Amniotic stem cell (primary cell): ENCODE measurements at regions not wholly inside any gene's neighbourhood (a gene's known extent, or its start where the extent isn't known, plus 50 kb on each side); places are given as distances from the start of the nearest gene placed in this dataset.

ENCODE experiments used
- DNase-seq: peaks from one replicate; lab custom pipeline; 2025; lab: John Stamatoyannopoulos, UW

DNA sequence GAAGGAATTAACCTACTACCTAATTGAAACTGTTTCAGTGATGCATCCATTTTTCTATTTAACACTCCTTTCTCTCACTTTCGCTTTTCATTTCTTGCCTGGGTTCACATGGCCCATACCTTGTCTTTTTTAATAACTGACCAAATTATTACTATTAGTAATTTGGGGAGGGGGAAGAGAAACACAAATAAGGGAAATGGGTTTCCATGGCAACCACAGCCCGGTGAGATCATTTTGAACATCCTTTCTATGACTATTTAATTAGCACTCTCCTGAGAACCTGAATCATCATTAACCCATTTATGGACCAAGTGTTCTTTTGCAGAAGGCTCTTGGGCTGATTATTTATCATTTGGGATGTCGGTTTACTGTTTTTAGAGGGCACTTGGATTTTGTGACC lies 628.2 kb upstream of the SALL1 start:
- DNase-seq, result no peak

DNA sequence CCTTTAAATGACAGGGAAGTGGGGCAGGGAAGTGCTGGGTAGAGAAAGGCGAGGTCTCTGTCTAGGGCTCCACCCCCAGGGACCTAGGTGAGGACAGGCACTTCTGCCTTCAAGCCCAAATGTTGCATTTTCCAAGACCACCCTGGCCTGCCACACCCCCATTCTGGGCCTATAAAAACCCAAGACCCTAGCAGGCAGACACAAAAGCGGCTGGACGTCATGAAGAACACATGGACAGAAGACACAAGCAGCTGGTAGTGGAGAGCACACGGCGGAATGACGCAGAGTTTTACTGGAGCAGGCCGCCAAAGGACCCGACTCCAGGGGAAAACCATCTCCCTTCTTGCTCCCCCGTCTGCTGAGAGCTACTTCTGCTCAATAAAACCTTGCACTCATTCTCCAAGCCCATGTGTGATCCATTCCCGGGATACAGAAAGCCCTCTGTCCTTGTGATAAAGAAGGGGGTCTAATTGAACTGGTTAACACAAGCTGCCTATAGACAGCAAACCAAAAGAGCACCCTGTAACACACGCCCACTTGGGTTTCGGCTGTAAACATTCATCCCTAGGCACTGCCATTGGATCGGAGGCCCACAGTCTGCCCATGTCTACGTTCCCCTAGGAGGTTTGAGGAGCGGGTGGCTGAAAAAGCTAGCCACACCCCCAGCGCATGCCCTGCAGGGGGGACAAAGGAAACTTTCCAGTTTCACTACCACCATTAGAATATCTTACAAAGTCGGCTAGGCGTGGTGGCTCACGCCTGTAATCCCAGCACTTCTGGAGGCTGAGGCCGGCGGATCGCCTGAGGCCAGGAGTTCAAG lies 622.2 kb upstream of the SALL1 start:
- DNase-seq, result no peak

GRCh38 chr16:51766739-51767138 lies 615.7 kb upstream of the SALL1 start:
- no peak for DNase-seq

GRCh38 chr16:51763072-51763661 lies 612.1 kb upstream of the SALL1 start:
- DNase-seq, result no peak

DNA sequence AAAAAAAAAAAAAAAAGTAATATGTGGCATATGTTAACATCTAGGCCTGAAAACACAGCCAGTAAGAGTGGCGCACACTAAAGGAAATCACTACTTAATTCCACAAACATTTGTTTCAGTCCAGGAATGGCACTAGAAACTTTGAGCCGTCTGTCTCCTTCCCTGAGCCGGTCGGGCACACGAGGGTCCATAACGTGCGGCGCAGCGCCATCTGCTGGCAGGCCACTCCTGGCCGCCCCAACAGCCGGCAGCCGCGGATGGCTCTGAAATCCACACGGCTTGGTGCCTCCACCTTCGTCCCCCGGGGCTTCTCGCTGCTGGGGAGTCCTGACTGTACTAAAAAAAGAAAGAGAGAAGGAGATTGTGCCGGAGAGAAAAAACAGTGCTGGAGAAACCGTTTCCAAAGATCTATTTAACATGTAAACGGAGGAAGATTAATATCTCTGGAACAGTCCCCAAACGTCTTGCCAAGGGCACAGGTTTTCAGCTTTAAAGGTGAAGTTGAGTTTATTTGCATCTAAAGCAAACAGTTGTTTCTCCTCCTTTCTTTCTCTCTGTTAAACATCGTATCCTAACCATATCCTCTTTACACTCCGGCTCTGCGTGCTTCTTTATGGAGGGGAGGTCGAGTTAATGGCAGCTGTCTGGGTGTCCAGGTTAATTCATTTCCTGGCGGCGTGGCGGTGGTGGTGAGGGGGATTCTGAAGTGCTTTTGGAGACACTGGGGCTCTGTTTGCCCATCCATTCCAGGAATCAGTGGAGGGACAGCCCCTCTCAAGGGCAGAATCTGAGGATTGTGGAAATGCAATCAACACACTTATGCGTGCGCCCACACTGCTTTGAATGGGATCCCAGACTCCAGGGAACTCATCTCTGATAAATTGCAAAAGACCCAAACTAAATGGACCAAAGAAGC lies 611.3 kb upstream of the SALL1 start:
- peak; percentile 34 for DNase-seq

DNA sequence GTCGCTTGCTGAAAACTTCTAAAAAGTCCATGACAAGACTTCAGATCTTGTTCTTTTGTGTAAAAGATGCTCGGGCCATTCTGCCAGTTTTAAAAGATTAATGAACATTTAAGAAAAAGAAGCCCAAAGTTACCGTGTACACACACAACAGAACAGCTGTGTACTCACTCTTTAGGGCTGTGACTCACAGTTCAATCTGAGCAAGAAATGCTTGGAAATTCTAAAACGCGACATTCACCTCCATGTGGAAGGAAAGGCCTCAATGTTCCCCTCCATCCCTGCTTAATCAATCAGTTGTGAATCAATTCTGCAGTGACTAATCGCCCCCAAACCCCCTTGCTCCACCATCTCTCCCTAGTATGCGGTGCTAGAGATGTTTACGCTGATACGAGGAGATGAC lies 609.9 kb upstream of the SALL1 start:
- DNase-seq, result no peak

DNA sequence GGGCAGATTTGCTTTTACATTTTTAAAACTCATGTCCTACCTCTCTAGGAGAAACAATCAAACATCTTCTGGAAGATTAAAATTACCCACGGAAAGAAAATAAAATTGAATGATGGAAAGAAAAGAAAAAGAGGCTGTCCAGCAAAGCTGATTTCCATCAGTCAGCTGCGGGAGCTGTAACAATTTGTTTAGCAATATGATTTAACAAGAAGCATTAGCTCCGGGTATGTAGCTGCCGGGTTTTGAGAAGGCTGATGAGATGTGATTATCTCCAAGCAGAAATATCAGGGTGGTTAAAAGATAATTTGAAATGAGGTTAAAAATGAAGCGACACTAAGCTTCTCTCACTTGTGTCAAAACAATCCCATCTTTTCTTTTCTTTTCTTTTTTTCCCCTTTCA lies 608.9 kb upstream of the SALL1 start:
- DNase-seq, result no peak

DNA sequence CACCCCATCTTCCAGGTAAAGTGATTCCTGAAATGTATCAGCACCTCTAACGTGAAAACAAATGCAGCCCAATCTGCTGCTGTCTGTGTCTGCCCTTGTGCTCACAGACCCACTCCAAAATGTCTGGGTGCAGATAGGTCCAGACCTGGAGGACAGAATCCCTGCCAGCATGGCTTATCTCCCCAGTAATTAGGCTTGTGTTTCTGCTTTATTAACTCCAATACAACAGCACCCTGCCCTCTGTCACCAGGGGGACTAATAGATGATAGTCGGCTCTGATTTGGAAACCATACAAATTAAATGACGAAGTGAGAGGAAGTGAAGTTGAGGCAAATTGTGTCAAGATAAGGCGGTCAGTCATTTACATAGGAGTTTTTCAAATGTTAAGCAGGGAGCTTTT lies 608.3 kb upstream of the SALL1 start:
- DNase-seq, result no peak

DNA sequence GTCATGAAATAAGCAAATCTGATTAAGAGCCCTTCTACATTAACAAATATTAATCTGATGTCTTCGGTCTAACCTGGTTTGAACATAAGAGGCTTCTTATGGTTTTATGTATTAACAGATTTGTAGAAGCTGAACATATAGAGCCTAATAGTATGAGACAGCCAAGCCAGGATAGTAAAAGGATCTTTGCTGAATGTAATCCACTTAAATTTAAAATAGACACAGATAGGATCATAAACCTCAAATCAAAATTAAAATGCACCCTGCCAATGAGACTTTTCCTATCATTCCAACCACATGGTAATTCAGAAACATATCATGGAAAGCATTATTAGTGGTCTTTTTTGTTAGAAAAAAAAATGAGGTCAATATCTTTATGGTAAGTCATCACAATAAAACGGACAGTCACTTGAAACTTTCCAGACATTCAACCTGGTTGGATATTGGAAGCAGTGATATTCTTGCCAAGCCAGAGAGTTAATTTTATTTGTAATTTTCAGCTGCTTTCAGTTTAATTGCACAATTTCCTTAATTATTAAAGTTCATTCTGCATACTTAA lies 606.9 kb upstream of the SALL1 start:
- DNase-seq, result no peak

DNA sequence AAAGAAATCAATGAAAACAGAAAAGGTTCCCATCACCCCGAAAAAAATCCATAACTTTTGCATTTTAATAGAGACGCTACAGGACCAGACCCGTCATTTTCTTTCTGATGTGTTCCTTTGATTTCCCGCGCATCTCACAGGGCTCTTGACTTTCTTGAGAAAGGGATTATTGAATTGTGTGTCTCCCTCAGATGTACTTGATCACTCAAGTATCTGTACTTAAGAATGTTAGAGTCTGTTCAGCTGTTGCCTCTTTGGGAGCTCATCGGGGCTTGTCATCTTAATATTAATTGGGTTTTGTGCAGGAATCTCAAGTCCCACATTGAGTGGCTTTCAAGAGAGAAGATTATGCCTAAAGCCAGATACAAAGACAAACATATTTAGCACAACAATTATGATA lies 606.4 kb upstream of the SALL1 start:
- no peak for DNase-seq

- no peak for DNase-seq
Observed at GRCh38 chr16:51757124-51757470, 606.0 kb upstream of the SALL1 start.

GRCh38 chr16:51756447-51757123 lies 605.5 kb upstream of the SALL1 start:
- no peak for DNase-seq

DNA sequence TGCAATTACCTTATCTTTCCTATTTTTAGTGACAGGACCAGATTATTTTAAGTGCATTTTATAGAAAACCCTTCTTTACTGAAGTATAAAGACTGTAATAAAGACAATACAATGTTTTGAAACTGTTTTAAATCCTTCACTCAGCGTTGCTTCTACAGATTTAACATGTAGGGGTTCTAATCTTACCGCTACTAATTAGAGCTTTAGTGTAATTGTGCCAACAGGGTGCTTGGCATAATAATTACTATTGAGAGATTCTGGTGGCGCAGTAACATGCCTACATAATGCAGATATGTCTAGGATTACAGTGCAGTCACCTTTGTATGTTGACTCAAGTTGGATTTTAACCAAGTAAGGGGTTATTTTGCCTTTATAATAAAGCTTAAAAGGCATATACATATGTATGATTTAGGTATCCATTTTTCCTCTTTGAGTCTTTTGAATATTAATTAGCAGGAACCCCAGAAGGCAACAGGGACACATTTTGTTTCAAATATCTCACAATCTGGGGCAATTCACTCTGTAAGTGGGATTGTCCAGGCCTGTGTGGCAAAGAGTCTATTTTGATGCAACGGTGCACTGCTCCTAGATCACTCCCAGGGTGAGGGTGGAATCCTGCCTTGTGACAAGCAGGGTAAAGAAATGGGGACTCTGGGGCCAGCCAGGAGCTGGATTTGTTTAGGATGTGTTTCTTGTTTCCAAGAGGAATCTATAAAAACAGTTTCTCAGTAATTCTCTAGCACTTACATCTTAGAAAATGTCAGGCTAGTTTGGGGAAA lies 604.7 kb upstream of the SALL1 start:
- no peak for DNase-seq

DNA sequence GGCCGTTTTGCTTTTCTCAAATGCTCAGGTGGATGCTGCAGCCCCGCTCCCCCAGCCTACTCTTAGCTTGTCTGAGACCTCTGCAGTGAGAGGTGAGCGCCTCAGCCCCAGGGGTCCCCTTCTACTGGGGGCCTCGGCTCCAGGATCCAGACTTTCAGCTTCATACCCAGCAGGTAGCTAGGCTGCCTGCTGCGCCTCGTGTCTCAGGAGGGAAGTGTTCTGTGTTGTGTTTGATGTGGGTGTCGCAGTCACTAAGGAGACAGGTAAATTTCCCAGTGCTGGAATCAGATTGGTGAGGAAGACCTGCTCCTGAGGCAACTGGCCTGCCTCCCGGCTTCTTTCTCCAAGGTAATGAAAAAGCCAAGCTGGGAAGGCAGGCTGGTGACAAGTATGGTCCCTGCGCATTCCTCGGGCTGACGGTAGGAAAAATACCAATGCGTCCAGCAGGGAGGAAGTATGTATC lies 604.0 kb upstream of the SALL1 start:
- DNase-seq, result no peak

DNA sequence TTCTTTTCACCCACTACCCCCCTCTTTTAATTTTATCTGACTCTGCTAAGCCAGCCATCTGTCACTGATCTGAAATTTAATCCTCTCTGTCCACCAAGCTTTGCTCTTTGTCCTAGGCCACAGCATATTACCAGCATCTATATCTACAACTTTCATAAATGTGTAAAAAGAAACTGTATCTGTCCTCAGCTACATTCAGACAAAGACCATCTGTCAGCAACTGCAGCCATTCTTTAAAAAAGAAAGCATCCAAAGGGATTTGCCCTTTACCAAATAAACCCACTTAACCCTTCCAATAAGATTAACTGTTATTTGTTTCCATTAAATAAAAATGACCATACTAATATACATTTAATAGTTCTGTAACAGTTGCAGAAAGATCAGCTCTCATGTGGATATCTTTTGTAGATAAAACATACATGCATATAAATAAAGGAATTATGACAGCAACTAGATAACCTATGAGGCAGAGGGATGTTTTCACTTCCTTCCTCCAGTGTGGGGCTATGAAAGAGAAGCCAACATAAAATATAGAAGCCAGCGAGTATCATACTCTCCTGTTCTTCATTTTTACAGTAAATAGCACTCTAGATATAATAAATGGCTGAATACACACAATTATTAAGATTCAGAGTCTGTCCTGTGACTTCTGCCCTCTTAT lies 602.5 kb upstream of the SALL1 start:
- DNase-seq, result no peak

GRCh38 chr16:51752438-51752995 lies 601.4 kb upstream of the SALL1 start:
- no peak for DNase-seq

GRCh38 chr16:51747329-51747728 lies 596.3 kb upstream of the SALL1 start:
- no peak for DNase-seq

DNA sequence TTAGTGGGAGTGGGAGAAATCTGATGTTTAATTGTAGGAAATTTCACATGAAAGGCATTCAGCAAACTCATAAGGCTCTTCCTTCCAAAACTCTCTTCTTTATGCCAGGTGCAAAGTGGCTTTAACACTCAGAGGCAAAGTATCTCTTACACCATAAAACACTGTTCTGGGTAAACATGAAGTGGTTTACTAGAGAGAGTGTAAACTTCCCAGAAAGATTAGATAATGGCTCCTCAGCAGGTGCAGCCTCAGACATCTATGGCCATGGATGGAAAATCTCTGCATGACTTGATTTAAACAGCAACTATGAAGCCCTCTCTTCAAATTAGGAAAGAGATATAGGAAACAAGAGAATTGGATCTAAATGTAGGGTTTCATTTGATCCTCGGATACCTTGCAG lies 583.1 kb upstream of the SALL1 start:
- DNase-seq, result no peak

GRCh38 chr16:51733181-51733580 lies 582.1 kb upstream of the SALL1 start:
- no peak for DNase-seq

- DNase-seq, result no peak
Observed at GRCh38 chr16:51731160-51731559, 580.1 kb upstream of the SALL1 start.
